ENCODE measurements at regions not wholly inside any gene's neighbourhood (a gene's known extent, or its start where the extent isn't known, plus 50 kb on each side); places are given as distances from the start of the nearest gene placed in this dataset.

DNA sequence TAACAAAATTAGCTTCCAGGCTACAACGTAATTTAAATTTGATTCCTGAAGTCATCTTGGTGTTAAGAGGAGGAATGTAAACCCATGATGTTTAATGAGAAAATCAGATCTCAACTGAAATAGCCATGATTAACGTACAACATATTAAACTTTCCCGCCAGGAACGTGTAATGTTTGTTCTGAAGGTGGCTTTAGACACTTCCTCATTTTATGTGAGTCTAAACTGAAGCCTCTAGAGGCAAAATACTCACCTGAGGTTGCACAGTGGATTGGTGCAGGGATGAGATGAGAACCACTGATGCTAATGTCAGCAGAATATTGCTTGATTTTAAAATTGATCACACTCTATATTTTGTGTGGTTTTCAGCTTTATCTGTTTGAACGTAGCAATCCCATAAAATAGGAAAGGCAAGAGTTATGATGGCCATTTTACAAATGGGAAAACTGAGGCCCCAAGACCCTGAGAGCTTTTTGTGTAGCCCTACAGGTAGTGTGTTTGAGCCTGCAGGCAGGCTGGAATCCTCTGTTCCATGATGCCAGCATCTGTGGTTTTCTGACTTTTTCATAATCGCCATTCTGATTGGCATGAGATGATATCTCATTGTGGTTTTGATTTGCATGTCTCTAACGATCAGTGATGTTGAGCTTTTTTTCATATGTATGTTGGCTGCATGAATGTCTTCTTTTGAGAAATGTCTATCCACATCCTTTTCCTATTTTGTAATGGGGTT, 243.7 kb upstream of the BMPER start:
- Histone ChIP-seq H4K20me1 (ENCODE audit: insufficient read depth, low read length) (no peaks in the 10 kb centered on the region), H3K9me3 (ENCODE audit: insufficient read depth, low read length, severe bottlenecking) (no peaks in the 10 kb centered on the region), H3K27me3 (ENCODE audit: insufficient read depth, low read length, poor library complexity) (no peaks in the 10 kb centered on the region), H3K9ac (ENCODE audit: low read depth, low read length) (no peak overlapping the region), H3K4me2 (ENCODE audit: insufficient read depth, low read length) (no peak overlapping the region), H2AFZ (ENCODE audit: low read depth, low read length) (no peak overlapping the region), H3K36me3 (ENCODE audit: insufficient read depth, low read length) (no peaks in the 10 kb centered on the region), H3K4me3 (ENCODE audit: low read depth in 1 of 2, low read length in 2 of 2) (no peak overlapping the region), H3K4me1 (ENCODE audit: insufficient read depth, low read length) (peaks cover 11% of the 10 kb centered on the region; the same call in 1 of the 2 replicates), H3K79me2 (ENCODE audit: insufficient read depth, low read length) (no peaks in the 10 kb centered on the region), H3K27ac (ENCODE audit: low read length) (no peak overlapping the region)
- ATAC-seq (ENCODE audit: insufficient read depth, low read depth) (peak; percentile 68), DNase-seq (peak; percentile 8)
- TF ChIP-seq EZH2 (IDR thresholded peaks at IDR 0.05; ENCODE audit: borderline replicate concordance, low read depth, low read length, severe bottlenecking) (no peak), CTCF (IDR thresholded peaks at IDR 0.05; ENCODE audit: borderline replicate concordance, extremely low read depth, low read length, poor library complexity, severe bottlenecking) (no peak)

- peaks cover 11% of the 10 kb centered on the region; the same call in 1 of the 2 replicates for H3K4me1 ChIP-seq (ENCODE audit: insufficient read depth, low read length)
These were observed 238.8 kb upstream of the BMPER start for GRCh38 chr7:33666531-33666930.

GRCh38 chr7:33667196-33667595, 238.1 kb upstream of the BMPER start:
- Histone ChIP-seq H3K9ac (ENCODE audit: low read depth, low read length) (no peak overlapping the region), H3K27ac (ENCODE audit: low read length) (no peak overlapping the region), H3K36me3 (ENCODE audit: insufficient read depth, low read length) (no peaks in the 10 kb centered on the region), H3K4me2 (ENCODE audit: insufficient read depth, low read length) (no peak overlapping the region), H3K27me3 (ENCODE audit: insufficient read depth, low read length, poor library complexity) (no peaks in the 10 kb centered on the region), H3K4me3 (ENCODE audit: low read depth in 1 of 2, low read length in 2 of 2) (no peak overlapping the region), H2AFZ (ENCODE audit: low read depth, low read length) (no peak overlapping the region), H3K4me1 (ENCODE audit: insufficient read depth, low read length) (peaks cover 5% of the 10 kb centered on the region; the same call in 1 of the 2 replicates), H4K20me1 (ENCODE audit: insufficient read depth, low read length) (no peaks in the 10 kb centered on the region), H3K9me3 (ENCODE audit: insufficient read depth, low read length, severe bottlenecking) (no peaks in the 10 kb centered on the region), H3K79me2 (ENCODE audit: insufficient read depth, low read length) (no peaks in the 10 kb centered on the region)
- DNase-seq, result no peak
- TF ChIP-seq EZH2 (IDR thresholded peaks at IDR 0.05; ENCODE audit: borderline replicate concordance, low read depth, low read length, severe bottlenecking) (no peak), CTCF (IDR thresholded peaks at IDR 0.05; ENCODE audit: borderline replicate concordance, extremely low read depth, low read length, poor library complexity, severe bottlenecking) (no peak)
- no peak for ATAC-seq (ENCODE audit: insufficient read depth, low read depth)

More at GRCh38 chr7:33666531-33666930, 238.8 kb upstream of the BMPER start:
- Histone ChIP-seq H3K27me3 (ENCODE audit: insufficient read depth, low read length, poor library complexity) (no peaks in the 10 kb centered on the region), H3K9me3 (ENCODE audit: insufficient read depth, low read length, severe bottlenecking) (no peaks in the 10 kb centered on the region), H3K36me3 (ENCODE audit: insufficient read depth, low read length) (no peaks in the 10 kb centered on the region), H3K4me2 (ENCODE audit: insufficient read depth, low read length) (no peak overlapping the region), H3K9ac (ENCODE audit: low read depth, low read length) (no peak overlapping the region), H3K79me2 (ENCODE audit: insufficient read depth, low read length) (no peaks in the 10 kb centered on the region), H3K27ac (ENCODE audit: low read length) (no peak overlapping the region), H2AFZ (ENCODE audit: low read depth, low read length) (no peak overlapping the region), H3K4me3 (ENCODE audit: low read depth in 1 of 2, low read length in 2 of 2) (no peak overlapping the region), H4K20me1 (ENCODE audit: insufficient read depth, low read length) (no peaks in the 10 kb centered on the region)
- ATAC-seq (ENCODE audit: insufficient read depth, low read depth), result no peak
- TF ChIP-seq CTCF (IDR thresholded peaks at IDR 0.05; ENCODE audit: borderline replicate concordance, extremely low read depth, low read length, poor library complexity, severe bottlenecking) (no peak), EZH2 (IDR thresholded peaks at IDR 0.05; ENCODE audit: borderline replicate concordance, low read depth, low read length, severe bottlenecking) (no peak)
- DNase-seq, result no peak
